HEK293 (cell line): ENCODE measurements at regions not wholly inside any gene's neighbourhood (a gene's known extent, or its start where the extent isn't known, plus 50 kb on each side); places are given as distances from the start of the nearest gene placed in this dataset.

Source experiments
- CTCF ChIA-PET: fragments of 350-600 bp; formaldehyde crosslinking; extraction: SDS; loops from one replicate; lab custom pipeline; 2021; ENCODE audit warnings: antibody characterized with exemption; lab: Yijun Ruan, JAX
- POLR2A ChIA-PET: fragments of 300-600 bp; formaldehyde crosslinking; extraction: SDS; loops from one replicate; lab custom pipeline; 2020; ENCODE audit warnings: antibody characterized with exemption, inconsistent platforms; lab: Yijun Ruan, JAX
- H3K27ac ChIP-seq: fragments of 200-500 bp; sonication (Bioruptor generic); 2 replicates; pipeline ENCODE4 v1.5.1; 2014; ENCODE audit warnings: low read depth, low read length, control low read depth, inconsistent platforms; ENCODE audit errors: extremely low read depth
- H3K36me3 ChIP-seq, 2 experiments: fragments of 200-500 bp in 1 of 2; sonication (Bioruptor generic) in 1 of 2; 1 replicate in 1 of 2; 2 replicates in 1 of 2; pipeline ENCODE4 v1.5.1; 2014 to 2017; ENCODE audit warnings: inconsistent platforms in 2 of 2, low read length in 2 of 2; ENCODE audit not compliant: control insufficient read depth in 2 of 2, insufficient read depth in 1 of 2
- H3K4me1 ChIP-seq: fragments of 200-500 bp; sonication (Bioruptor generic); 2 replicates; pipeline ENCODE4 v1.5.1; 2014; ENCODE audit warnings: mild to moderate bottlenecking, low read length, inconsistent platforms; ENCODE audit not compliant: control insufficient read depth, insufficient read depth
- H3K4me3 ChIP-seq: 2 replicates; pipeline ENCODE4 v1.5.1; 2011; ENCODE audit warnings: low read depth, mild to moderate bottlenecking, control low read depth, low read length, moderate library complexity
- H3K9me3 ChIP-seq: fragments of 200-500 bp; sonication (Bioruptor generic); 2 replicates; pipeline ENCODE4 v1.5.1; 2014; ENCODE audit warnings: low read depth, low read length, inconsistent platforms; ENCODE audit not compliant: control insufficient read depth, insufficient read depth
- HOXC10 ChIP-seq: sonication (generic); formaldehyde crosslinking; IDR thresholded peaks from 2 replicates; pipeline ENCODE4 v1.8.1; 2023; ENCODE audit warnings: mild to moderate bottlenecking, missing genetic modification reagents
- KLF9 ChIP-seq: fragments of 450-650 bp; formaldehyde crosslinking; IDR thresholded peaks from 2 replicates; pipeline ENCODE4 v1.5.1; 2016; ENCODE audit warnings: missing biosample characterization, missing genetic modification characterization, low read depth
- YY2 ChIP-seq: fragments of 450-650 bp; formaldehyde crosslinking; IDR thresholded peaks from 2 replicates; pipeline ENCODE4 v1.5.1; 2016; ENCODE audit warnings: missing biosample characterization, missing genetic modification characterization
- ZBTB17 ChIP-seq: fragments of 450-650 bp; formaldehyde crosslinking; IDR thresholded peaks from 2 replicates; pipeline ENCODE4 v1.5.1; 2016; ENCODE audit warnings: missing biosample characterization, missing genetic modification characterization
- ZFP3 ChIP-seq: fragments of 450-650 bp; formaldehyde crosslinking; IDR thresholded peaks from 2 replicates; pipeline ENCODE4 v1.5.1; 2016; ENCODE audit warnings: low read depth, missing biosample characterization, missing genetic modification characterization
- ZFP37 ChIP-seq: fragments of 450-650 bp; formaldehyde crosslinking; IDR thresholded peaks from 2 replicates; pipeline ENCODE4 v1.5.1; 2016; ENCODE audit warnings: missing biosample characterization, missing genetic modification characterization
- ZNF10 ChIP-seq: fragments of 450-650 bp; formaldehyde crosslinking; IDR thresholded peaks from 2 replicates; pipeline ENCODE4 v1.5.1; 2017; ENCODE audit warnings: missing biosample characterization, missing genetic modification characterization
- ZNF146 ChIP-seq: fragments of 450-650 bp; formaldehyde crosslinking; IDR thresholded peaks from 2 replicates; pipeline ENCODE4 v1.5.1; 2016; ENCODE audit warnings: missing biosample characterization, missing genetic modification characterization
- ZNF16 ChIP-seq: fragments of 450-650 bp; formaldehyde crosslinking; IDR thresholded peaks from 2 replicates; pipeline ENCODE4 v1.5.1; 2016; ENCODE audit warnings: low read depth, missing biosample characterization, missing genetic modification characterization
- ZNF19 ChIP-seq: fragments of 450-650 bp; formaldehyde crosslinking; IDR thresholded peaks from 2 replicates; pipeline ENCODE4; 2016; ENCODE audit warnings: missing biosample characterization, missing genetic modification characterization, low read depth
- ZNF23 ChIP-seq: fragments of 450-650 bp; formaldehyde crosslinking; IDR thresholded peaks from 2 replicates; pipeline ENCODE4 v1.5.1; 2016; ENCODE audit warnings: missing biosample characterization, missing genetic modification characterization, borderline replicate concordance
- ZNF302 ChIP-seq: fragments of 450-650 bp; formaldehyde crosslinking; IDR thresholded peaks from 2 replicates; pipeline ENCODE4 v1.5.1; 2016; ENCODE audit warnings: missing biosample characterization, missing genetic modification characterization, low read depth
- ZNF341 ChIP-seq: fragments of 450-650 bp; formaldehyde crosslinking; IDR thresholded peaks from 2 replicates; pipeline ENCODE4; 2016; ENCODE audit warnings: low read depth, missing biosample characterization, missing genetic modification characterization
- ZNF394 ChIP-seq: fragments of 450-650 bp; formaldehyde crosslinking; IDR thresholded peaks from 2 replicates; pipeline ENCODE4 v1.5.1; 2016; ENCODE audit warnings: missing biosample characterization, missing genetic modification characterization, mild to moderate bottlenecking, moderate library complexity, borderline replicate concordance
- ZNF514 ChIP-seq: fragments of 450-650 bp; formaldehyde crosslinking; IDR thresholded peaks from 2 replicates; pipeline ENCODE4 v1.5.1; 2016; ENCODE audit warnings: missing biosample characterization, missing genetic modification characterization
- ZNF600 ChIP-seq: fragments of 450-650 bp; formaldehyde crosslinking; IDR thresholded peaks from 2 replicates; pipeline ENCODE4 v1.5.1; 2016; ENCODE audit warnings: missing biosample characterization, missing genetic modification characterization
- ZNF658 ChIP-seq: fragments of 450-650 bp; formaldehyde crosslinking; IDR thresholded peaks from 2 replicates; pipeline ENCODE4; 2016; ENCODE audit warnings: missing biosample characterization, missing genetic modification characterization
- ZNF701 ChIP-seq: fragments of 450-650 bp; formaldehyde crosslinking; IDR thresholded peaks from 2 replicates; pipeline ENCODE4 v1.5.1; 2016; ENCODE audit warnings: missing biosample characterization, missing genetic modification characterization
- ZNF791 ChIP-seq: fragments of 450-650 bp; formaldehyde crosslinking; IDR thresholded peaks from 2 replicates; pipeline ENCODE4 v1.5.1; 2016; ENCODE audit warnings: missing biosample characterization, missing genetic modification characterization
- ZNF843 ChIP-seq: fragments of 450-650 bp; formaldehyde crosslinking; IDR thresholded peaks from 2 replicates; pipeline ENCODE4 v1.5.1; 2016; ENCODE audit warnings: missing biosample characterization, missing genetic modification characterization
- TF ChIP-seq, protein P1 (sequence below): fragments of 450-650 bp; formaldehyde crosslinking; IDR thresholded peaks from 2 replicates; pipeline ENCODE4 v1.5.1; 2017; ENCODE audit warnings: missing biosample characterization, missing genetic modification characterization
- TF ChIP-seq, protein P2 (sequence below): fragments of 450-650 bp; formaldehyde crosslinking; IDR thresholded peaks from 2 replicates; pipeline ENCODE4 v1.5.1; 2016; ENCODE audit warnings: missing biosample characterization, missing genetic modification characterization
- TF ChIP-seq, protein P3 (sequence below): fragments of 450-650 bp; formaldehyde crosslinking; IDR thresholded peaks from 2 replicates; pipeline ENCODE4 v1.5.1; 2016; ENCODE audit warnings: missing biosample characterization, missing genetic modification characterization
- TF ChIP-seq, protein P4 (sequence below): fragments of 450-650 bp; formaldehyde crosslinking; IDR thresholded peaks from 2 replicates; pipeline ENCODE4 v1.5.1; 2016; ENCODE audit warnings: missing biosample characterization, missing genetic modification characterization
- TF ChIP-seq, protein P5 (sequence below): fragments of 450-650 bp; formaldehyde crosslinking; IDR thresholded peaks from 2 replicates; pipeline ENCODE4 v1.5.1; 2016; ENCODE audit warnings: missing biosample characterization, missing genetic modification characterization

DNA sequence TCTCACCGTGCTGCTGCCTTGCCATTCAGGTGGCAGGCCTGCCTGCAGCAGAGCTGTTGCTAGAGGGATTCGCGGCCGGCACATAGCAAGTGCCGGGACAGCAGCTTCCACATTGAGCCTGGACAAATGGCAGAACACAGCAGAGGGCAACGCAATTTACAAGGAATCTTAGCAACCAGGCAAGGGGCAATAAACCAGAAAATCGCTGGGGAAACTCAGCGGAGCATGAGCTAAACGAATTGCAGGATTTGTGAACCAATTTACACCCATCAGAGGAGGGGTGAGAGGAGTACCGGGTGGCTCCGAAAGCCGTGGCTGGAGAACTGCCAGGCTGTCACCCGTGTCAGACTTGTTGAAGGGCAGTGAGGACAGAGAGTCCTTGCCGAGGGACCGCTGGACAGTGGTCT, 58.6 kb upstream of the LOXL4 start:
- ChIA-PET POLR2A (no interaction called here), CTCF (interaction anchor here (0.5 to 1.4 kb wide), 4 partner anchors 8 to 285 kb away, joined by 3 read pairs; no protein-coding TSS in a partner anchor)
- Histone ChIP-seq H3K36me3 (no peaks in the 10 kb centered on the region), H3K4me1 (0 out of 2 replicates have a peak, but pooled peaks cover 2% of the 10 kb centered on the region), H3K4me3 (no peak overlapping the region), H3K27ac (no peak overlapping the region), H3K9me3 (no peaks in the 10 kb centered on the region)
- no peak for TF ChIP-seq KLF9 (tag by site-specific recombination)
- TF ChIP-seq ZNF10 (tag by site-specific recombination) = no peak
- 0 out of 2 replicates have a peak, but pooled peaks have one; percentile 21 for TF ChIP-seq ZBTB17 (tag by site-specific recombination)
- TF ChIP-seq ZNF146 (tag by site-specific recombination) = no peak
- TF ChIP-seq ZNF600 (tag by site-specific recombination) = peak; percentile 45; the same call in 1 of the 2 replicates
- TF ChIP-seq ZFP3 (tag by site-specific recombination) = no peak
- TF ChIP-seq ZFP37 = no peak
- 0 out of 2 replicates have a peak, but pooled peaks have one; percentile 18 for TF ChIP-seq ZNF341

DNA sequence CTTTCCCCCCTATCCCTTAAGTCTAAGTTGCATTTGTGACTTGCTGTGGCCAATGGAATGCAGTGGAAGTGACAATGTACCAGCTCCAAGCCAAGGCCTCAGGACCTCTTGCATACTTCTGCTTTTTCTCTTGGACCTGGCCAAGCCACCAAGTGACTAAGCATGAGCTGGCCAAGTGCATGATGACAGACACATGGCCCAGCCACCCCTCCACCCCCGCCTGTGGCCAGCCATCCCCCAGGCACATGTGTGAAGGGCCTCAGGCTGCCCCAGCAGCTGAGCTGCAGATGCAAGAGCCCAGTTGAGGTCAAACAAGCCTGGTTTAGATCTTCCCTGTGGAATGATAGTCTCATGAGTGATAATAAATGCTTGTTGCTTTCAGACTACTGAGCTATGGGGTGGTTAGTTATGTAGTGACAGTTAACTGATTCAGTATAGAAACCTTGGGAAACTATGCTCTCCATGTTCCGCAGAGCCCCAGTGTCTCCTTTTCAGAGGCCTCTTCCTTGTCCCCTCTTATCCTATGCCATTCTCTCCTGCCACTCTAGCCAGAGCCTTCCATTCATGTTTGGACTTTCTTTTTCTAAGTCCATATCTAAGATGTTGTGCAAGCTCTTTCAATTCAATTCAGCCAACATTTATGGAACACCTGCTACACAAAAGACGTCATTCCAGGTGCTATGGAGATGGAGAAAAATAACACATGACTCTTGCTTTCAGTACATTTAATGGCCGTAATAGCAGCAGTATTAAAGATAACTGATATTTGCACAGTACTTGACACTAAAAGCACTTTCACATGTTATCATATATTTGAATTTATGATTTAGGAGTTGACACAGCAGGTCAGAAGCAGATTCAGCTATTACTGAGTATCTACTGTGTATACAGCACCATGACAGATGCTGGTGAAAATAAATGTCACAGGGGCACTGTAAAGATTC, 55.5 kb upstream of the LOXL4 start:
- ChIA-PET CTCF (interaction anchor here (0.7 to 4.3 kb wide), 4 partner anchors 9 to 282 kb away, joined by 3 to 18 read pairs (median 5); no protein-coding TSS in a partner anchor), POLR2A (no interaction called here)
- no peaks in the 10 kb centered on the region for H3K9me3 ChIP-seq
- H3K36me3 ChIP-seq = no peaks in the 10 kb centered on the region
- no peak overlapping the region for H3K4me3 ChIP-seq
- H3K4me1 ChIP-seq = no peaks in the 10 kb centered on the region
- no peak overlapping the region for H3K27ac ChIP-seq
- TF ChIP-seq ZNF19 (tag by site-specific recombination) (no peak), YY2 (tag by site-specific recombination) (no peak), ZNF658 (tag by site-specific recombination) (no peak), ZNF16 (tag by site-specific recombination) (no peak), HOXC10 (CRISPR knock-in tag) (no peak), ZNF791 (tag by site-specific recombination) (no peak), ZNF701 (tag by site-specific recombination) (no peak), ZNF514 (no peak), ZFP3 (tag by site-specific recombination) (no peak), ZNF23 (tag by site-specific recombination) (no peak), ZNF843 (tag by site-specific recombination) (no peak), ZNF394 (tag by site-specific recombination) (no peak), ZNF302 (tag by site-specific recombination) (no peak)
- TF ChIP-seq, protein P1, sequence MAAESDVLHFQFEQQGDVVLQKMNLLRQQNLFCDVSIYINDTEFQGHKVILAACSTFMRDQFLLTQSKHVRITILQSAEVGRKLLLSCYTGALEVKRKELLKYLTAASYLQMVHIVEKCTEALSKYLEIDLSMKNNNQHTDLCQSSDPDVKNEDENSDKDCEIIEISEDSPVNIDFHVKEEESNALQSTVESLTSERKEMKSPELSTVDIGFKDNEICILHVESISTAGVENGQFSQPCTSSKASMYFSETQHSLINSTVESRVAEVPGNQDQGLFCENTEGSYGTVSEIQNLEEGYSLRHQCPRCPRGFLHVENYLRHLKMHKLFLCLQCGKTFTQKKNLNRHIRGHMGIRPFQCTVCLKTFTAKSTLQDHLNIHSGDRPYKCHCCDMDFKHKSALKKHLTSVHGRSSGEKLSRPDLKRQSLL (tag by site-specific recombination) = no peak
- TF ChIP-seq, protein P2, sequence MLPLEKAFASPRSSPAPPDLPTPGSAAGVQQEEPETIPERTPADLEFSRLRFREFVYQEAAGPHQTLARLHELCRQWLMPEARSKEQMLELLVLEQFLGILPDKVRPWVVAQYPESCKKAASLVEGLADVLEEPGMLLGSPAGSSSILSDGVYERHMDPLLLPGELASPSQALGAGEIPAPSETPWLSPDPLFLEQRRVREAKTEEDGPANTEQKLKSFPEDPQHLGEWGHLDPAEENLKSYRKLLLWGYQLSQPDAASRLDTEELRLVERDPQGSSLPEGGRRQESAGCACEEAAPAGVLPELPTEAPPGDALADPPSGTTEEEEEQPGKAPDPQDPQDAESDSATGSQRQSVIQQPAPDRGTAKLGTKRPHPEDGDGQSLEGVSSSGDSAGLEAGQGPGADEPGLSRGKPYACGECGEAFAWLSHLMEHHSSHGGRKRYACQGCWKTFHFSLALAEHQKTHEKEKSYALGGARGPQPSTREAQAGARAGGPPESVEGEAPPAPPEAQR = no peak
- TF ChIP-seq, protein P3, sequence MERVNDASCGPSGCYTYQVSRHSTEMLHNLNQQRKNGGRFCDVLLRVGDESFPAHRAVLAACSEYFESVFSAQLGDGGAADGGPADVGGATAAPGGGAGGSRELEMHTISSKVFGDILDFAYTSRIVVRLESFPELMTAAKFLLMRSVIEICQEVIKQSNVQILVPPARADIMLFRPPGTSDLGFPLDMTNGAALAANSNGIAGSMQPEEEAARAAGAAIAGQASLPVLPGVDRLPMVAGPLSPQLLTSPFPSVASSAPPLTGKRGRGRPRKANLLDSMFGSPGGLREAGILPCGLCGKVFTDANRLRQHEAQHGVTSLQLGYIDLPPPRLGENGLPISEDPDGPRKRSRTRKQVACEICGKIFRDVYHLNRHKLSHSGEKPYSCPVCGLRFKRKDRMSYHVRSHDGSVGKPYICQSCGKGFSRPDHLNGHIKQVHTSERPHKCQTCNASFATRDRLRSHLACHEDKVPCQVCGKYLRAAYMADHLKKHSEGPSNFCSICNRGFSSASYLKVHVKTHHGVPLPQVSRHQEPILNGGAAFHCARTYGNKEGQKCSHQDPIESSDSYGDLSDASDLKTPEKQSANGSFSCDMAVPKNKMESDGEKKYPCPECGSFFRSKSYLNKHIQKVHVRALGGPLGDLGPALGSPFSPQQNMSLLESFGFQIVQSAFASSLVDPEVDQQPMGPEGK (tag by site-specific recombination) = no peak
- TF ChIP-seq, protein P4, sequence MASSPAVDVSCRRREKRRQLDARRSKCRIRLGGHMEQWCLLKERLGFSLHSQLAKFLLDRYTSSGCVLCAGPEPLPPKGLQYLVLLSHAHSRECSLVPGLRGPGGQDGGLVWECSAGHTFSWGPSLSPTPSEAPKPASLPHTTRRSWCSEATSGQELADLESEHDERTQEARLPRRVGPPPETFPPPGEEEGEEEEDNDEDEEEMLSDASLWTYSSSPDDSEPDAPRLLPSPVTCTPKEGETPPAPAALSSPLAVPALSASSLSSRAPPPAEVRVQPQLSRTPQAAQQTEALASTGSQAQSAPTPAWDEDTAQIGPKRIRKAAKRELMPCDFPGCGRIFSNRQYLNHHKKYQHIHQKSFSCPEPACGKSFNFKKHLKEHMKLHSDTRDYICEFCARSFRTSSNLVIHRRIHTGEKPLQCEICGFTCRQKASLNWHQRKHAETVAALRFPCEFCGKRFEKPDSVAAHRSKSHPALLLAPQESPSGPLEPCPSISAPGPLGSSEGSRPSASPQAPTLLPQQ = no peak
- TF ChIP-seq, protein P5, sequence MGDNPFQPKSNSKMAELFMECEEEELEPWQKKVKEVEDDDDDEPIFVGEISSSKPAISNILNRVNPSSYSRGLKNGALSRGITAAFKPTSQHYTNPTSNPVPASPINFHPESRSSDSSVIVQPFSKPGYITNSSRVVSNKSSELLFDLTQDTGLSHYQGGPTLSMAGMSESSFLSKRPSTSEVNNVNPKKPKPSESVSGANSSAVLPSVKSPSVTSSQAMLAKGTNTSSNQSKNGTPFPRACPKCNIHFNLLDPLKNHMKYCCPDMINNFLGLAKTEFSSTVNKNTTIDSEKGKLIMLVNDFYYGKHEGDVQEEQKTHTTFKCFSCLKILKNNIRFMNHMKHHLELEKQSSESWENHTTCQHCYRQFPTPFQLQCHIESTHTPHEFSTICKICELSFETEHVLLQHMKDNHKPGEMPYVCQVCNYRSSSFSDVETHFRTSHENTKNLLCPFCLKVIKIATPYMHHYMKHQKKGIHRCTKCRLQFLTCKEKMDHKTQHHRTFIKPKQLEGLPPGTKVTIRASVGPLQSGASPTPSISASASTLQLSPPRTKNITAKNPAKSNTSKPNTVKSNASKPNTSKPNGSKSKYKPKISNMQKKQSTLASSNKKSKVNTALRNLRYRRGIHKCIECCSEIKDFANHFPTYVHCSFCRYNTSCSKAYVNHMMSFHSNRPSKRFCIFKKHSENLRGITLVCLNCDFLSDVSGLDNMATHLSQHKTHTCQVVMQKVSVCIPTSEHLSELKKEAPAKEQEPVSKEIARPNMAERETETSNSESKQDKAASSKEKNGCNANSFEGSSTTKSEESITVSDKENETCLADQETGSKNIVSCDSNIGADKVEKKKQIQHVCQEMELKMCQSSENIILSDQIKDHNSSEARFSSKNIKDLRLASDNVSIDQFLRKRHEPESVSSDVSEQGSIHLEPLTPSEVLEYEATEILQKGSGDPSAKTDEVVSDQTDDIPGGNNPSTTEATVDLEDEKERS (tag by site-specific recombination) = no peak
